ENCODE measurements at regions not wholly inside any gene's neighbourhood (a gene's known extent, or its start where the extent isn't known, plus 50 kb on each side); places are given as distances from the start of the nearest gene placed in this dataset.
"Not testable (repeated sequence)": the region's sequence is repeated elsewhere in the genome, so short reads cannot be mapped to it uniquely, and the experiment has no call there.

DNA sequence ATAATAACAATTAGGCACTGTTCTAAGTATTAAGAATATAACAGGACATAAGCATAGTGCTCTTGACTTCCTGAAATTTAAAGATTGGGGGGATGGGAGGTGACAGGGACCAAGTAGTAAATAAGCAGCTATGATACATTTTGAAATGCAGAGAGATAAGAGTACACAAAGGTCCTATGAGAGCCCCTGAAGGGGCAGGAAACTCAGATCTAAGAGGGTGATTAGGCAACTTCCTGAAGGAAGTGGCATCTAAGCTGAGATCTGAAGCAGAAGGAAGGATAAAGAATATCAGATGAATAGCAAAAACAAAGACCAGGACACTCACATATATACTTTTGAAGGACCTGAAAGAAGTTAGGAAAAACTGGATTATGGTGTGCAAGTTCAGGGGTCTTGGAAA lies 415.2 kb upstream of the FRG2C start:
- no peak for DNase-seq

DNA sequence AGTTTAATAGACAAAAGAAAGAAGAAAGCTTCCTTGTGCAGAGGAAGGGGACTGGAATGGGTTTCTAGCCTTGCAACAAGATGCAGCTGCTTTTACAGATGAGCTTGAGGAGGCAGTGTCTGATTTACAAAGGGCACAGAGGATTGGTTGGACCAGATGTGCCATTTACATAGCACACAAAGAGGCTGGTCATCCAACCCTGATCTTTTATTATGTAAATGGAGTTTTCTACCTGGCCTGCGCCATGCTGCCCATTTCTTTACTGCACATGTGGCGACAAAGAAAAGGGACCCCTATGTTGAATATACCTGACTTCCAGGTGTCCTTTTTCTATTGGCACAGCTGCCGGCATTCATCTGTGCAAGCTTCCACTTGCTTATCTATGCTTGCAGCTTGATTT lies 409.4 kb upstream of the FRG2C start:
- DNase-seq = no peak

DNA sequence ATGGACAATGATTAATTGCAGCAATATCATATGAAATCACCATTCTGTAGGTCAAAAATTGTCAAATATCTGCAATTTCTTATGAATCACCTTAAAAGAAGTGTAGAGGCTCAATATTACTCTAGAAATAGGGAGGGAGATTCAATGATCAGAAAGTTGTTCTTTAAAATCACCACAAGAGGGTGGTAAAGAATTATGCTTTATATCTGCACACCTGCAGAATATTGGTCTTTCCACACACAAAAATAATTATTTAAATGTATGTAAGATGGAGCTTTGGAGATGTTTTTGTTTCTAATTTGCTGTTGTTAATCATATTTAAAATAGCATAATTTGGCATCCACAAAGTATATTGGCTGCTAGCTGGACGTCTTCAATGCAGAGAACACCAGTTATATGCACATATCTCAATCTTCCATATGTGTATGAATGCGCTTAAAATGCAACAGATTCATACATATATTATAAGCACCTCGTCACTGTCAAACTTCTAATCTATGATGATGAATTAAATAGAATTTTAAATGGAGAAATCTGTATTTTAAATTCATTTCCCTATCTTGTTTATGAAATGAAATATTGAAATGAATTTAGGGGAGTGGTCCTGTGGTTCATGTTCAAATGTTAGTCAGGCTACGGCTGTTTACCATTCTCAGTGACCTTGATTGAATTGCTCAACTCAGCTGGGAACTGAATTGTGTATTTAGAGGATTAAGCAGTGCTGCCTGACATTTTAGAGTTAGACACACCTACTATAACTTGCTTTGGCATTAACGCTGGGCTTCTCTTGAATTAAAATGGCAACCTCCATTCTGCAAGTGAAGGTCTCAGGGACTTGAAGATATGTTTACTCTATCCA lies 405.1 kb upstream of the FRG2C start:
- DNase-seq = not testable (repeated sequence)

DNA sequence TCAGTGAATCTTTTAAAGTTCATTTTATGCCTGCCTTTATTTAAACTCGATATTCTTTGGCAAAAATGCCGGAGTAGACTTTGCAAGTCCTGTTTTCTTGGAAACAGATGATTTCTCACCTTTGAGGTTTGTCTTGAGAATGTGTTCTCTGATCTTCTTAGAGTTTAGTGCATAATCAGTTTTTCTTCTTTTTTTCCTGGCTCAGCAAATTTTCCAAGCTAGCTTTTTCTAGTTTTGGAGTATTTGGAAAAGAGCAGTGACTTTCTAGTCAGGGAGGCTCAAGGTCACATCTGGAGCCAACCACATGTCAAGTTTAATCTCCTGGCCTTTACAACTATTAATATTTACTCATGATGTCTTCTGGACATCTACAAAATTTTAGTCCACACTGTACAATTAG lies 403.2 kb upstream of the FRG2C start:
- DNase-seq = not testable (repeated sequence)

DNA sequence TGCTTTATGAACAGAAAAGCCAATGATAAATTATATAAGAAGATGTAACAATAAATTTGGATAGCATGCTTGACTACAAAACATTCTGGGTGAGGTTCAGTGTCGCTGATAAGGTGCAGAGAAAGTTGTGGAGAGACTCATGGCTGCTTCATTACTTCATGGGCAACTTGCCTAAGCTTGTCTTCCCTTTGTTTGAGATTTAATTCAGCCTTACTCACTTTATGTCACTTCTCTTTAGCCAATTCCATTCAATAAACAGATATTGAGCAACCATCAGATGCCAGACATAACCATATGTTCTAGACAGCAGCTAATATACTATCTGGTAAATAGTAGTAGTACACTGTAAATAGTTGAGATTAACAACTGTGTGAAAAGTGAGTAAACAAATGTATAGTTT lies 401.5 kb upstream of the FRG2C start:
- no peak for DNase-seq

GRCh38 chr3:75265897-75266296 lies 398.2 kb upstream of the FRG2C start:
- DNase-seq = no peak

- not testable (repeated sequence) for DNase-seq
These were observed 395.6 kb upstream of the FRG2C start for GRCh38 chr3:75268576-75268975.

GRCh38 chr3:75272237-75272636 lies 391.9 kb upstream of the FRG2C start:
- not testable (repeated sequence) for DNase-seq

DNA sequence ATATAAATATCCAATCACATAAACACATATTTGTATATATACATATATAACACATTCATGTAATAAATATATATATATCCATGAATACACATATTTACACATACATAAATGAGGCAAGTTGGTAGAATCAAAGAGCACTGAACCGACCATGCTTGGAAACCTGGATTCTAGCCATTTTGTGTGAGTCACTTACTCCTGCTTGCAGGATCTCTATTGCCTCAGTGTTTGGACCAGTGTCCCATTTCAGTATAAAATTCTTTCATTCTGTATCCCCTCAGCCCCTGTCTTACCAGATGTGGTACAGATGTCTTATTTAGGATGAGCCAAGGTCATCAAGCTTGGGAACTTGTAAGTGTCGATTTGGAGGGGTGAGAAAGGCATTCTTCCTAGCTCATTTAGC lies 391.4 kb upstream of the FRG2C start:
- DNase-seq = no peak

GRCh38 chr3:75285531-75286148 lies 378.5 kb upstream of the FRG2C start:
- not testable (repeated sequence) for DNase-seq

- DNase-seq = not testable (repeated sequence)
These were observed 375.1 kb upstream of the FRG2C start for GRCh38 chr3:75288972-75289574.

DNA sequence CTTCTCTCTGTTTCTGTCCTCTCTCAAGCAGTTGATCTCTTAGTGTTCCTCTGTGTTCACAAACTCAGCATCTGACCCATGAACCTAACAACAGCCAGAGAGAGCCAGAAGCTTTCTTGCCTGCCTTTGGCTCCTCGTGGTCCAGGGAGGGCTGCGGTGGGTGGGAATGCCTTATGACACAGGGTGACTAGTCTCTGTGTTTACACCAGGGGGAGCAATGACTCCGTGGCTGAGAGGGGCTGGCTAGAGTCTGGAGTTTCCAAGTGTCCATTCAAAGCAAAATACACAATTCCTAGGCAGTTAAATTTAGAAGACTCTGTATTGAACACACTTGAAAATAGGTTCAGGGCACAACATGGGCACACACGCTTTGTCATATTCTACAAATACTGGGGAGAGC lies 370.0 kb upstream of the FRG2C start:
- DNase-seq = no peak

DNA sequence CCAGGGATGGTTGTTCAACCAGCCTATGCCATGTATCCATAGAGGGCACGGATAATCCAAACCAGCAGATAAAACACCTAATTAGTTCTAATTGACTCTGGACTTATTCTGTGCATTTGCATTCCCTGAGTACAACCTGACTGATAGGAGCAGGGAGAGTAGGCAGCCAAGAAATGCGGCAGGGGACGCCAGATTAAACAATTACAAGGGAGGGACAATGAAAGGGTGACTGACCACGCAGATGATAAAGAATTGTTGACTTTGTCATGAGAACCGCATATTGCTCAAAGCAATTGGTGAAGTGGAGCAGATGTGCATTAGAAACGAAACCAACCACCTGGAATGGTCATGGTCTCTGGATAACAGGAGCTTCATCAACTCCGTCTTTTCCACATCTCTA lies 369.1 kb upstream of the FRG2C start:
- no peak for DNase-seq

GRCh38 chr3:75296858-75297257 lies 367.3 kb upstream of the FRG2C start:
- no peak for DNase-seq

DNA sequence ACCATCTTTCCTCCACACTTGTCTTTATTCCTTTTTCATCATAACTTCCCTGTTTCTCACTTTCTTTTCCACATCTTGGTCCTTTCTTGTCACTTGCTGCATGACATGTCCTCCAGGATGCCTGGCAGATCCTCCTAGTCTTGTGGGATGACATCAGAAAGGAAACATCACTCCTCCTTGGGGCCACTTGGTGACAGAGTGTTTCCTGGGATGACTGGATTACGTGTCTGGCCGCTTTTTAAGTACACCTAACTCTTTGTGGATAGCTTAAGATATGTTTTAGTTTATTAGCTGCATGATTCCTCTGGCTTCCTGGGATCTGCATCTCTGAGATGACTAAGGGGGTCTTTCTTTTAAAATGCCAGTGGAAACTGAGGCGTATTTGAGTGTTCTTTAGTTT lies 363.5 kb upstream of the FRG2C start:
- DNase-seq = no peak

- DNase-seq = not testable (repeated sequence)
These were observed 363.1 kb upstream of the FRG2C start for GRCh38 chr3:75301050-75301449.

GRCh38 chr3:75303741-75304140 lies 360.4 kb upstream of the FRG2C start:
- DNase-seq = no peak

- DNase-seq = no peak
These were observed 358.2 kb upstream of the FRG2C start for GRCh38 chr3:75305901-75306300.

DNA sequence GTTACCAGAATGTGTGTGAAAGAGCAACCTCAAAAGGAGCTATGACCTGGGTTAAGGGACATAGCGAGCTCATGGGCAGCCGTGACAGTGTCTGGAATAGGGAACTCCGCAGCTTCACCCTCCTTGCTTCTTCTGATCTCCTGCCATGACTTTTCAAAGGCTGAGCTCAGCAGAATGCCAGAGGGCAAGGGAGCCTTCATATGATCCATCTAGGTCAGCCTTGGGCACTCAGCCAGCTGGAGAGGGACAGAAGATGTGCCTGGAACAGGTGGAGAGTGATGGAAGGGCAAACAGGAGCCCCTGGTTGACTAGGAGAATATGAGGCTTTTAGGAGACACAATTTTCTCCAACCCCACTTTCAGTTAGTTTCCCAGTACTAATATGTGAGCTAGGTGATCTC lies 352.8 kb upstream of the FRG2C start:
- not testable (repeated sequence) for DNase-seq

- DNase-seq = not testable (repeated sequence)
These were observed 351.7 kb upstream of the FRG2C start for GRCh38 chr3:75312469-75312868.

- not testable (repeated sequence) for DNase-seq
These were observed 344.4 kb upstream of the FRG2C start for GRCh38 chr3:75319776-75320175.

GRCh38 chr3:75320369-75320768 lies 343.8 kb upstream of the FRG2C start:
- no peak for DNase-seq

DNA sequence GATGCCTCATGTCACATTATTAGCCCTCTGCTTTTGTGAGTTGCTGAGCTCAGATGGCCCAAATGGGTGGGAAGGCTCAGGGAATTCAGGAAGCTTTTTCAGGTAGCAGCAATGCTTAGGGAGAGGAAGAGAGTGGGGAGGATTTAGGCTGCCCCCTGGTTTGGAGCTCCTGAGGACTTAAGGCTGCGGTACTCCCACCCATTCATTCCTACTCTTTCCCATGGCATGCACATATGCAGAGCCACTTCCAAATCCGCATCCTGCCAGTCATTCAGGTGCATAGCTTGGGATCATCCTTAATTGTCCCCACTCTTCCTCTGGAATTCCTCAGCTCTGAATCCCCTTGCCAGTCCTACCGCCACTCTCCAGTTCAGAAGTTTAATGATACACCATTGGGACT lies 343.1 kb upstream of the FRG2C start:
- no peak for DNase-seq

GRCh38 chr3:75323936-75324335 lies 340.2 kb upstream of the FRG2C start:
- not testable (repeated sequence) for DNase-seq
